Ovary (tissue), 3 donors: ENCODE measurements at regions not wholly inside any gene's neighbourhood (a gene's known extent, or its start where the extent isn't known, plus 50 kb on each side); places are given as distances from the start of the nearest gene placed in this dataset.

Source experiments
- EP300 ChIP-seq: sonication (generic); formaldehyde crosslinking; IDR thresholded peaks from one replicate; pipeline ENCODE4 v1.6.1; 2017; ENCODE audit warnings: antibody characterized with exemption
- POLR2A ChIP-seq: fragments of 450-650 bp; IDR thresholded peaks from one replicate; pipeline ENCODE4 v1.6.1; 2017; ENCODE audit warnings: antibody characterized with exemption, mild to moderate bottlenecking, moderate library complexity
- TF ChIP-seq, protein P1 (sequence below), 3 donors: fragments of 450-650 bp in 2 of 3; fragments of 200-600 bp in 1 of 3; IDR thresholded peaks; one replicate each; pipeline versions ENCODE4 v1.5.1 to v1.8.0; 2016 to 2022; ENCODE audit warnings: antibody characterized with exemption in 3 of 3, mild to moderate bottlenecking in 1 of 3
- donor health status: DM: no; HTN: no; CAD: no.

DNA sequence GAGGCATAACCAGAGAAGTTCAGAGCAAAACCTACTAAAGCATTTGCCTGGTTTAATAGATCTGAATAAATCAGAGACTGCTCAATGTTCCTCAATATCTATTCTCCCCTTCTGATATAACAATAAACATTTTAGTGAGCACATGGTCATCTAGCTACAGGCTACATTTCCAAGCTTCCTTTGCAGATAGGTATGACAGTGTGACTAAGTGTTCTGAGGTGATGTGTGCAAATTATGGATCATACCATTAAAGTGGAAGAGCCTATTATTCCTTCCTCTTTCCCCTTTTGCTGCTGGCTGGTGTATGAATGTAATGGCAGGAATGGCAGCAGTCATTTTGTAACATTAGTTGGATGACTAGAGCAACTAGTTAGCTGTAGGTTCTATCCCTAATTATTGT is 285.8 kb upstream of the RASA1 start:
- TF ChIP-seq, protein P1, sequence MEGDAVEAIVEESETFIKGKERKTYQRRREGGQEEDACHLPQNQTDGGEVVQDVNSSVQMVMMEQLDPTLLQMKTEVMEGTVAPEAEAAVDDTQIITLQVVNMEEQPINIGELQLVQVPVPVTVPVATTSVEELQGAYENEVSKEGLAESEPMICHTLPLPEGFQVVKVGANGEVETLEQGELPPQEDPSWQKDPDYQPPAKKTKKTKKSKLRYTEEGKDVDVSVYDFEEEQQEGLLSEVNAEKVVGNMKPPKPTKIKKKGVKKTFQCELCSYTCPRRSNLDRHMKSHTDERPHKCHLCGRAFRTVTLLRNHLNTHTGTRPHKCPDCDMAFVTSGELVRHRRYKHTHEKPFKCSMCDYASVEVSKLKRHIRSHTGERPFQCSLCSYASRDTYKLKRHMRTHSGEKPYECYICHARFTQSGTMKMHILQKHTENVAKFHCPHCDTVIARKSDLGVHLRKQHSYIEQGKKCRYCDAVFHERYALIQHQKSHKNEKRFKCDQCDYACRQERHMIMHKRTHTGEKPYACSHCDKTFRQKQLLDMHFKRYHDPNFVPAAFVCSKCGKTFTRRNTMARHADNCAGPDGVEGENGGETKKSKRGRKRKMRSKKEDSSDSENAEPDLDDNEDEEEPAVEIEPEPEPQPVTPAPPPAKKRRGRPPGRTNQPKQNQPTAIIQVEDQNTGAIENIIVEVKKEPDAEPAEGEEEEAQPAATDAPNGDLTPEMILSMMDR (IDR thresholded peaks at IDR 0.05) = no peak
- TF ChIP-seq EP300 (no peak), POLR2A (no peak)
